T47D (cell line): ENCODE measurements at regions not wholly inside any gene's neighbourhood (a gene's known extent, or its start where the extent isn't known, plus 50 kb on each side); places are given as distances from the start of the nearest gene placed in this dataset.

Experiments
- DNase-seq, 2 experiments: peaks; one replicate each; pipeline versions ENCODE4 v3.0.0 to v3.0.0-alpha.2; 2011 to 2012; ENCODE audit warnings: low read depth in 1 of 2, low spot score in 1 of 2
- JUND ChIP-seq: IDR thresholded peaks from 2 replicates; pipeline ENCODE4 v1.6.1; 2012; ENCODE audit warnings: low read depth
- in situ Hi-C: cut with HindIII; loops from 2 replicates; pipeline ENCODE4 v1.10.0; 2016; ENCODE audit warnings: low sequenced_read_pairs, low pct_unique_long_range_greater_than_20kb

- in situ Hi-C loops, result no loop called here
- no peak for TF ChIP-seq JUND
- DNase-seq, result no peak
Observed at GRCh38 chr6:80940571-80940970, 811.9 kb downstream of the TENT5A start.

GRCh38 chr6:80939898-80940297, 812.6 kb downstream of the TENT5A start:
- TF ChIP-seq JUND, result no peak

GRCh38 chr6:80939480-80939879, 813.0 kb downstream of the TENT5A start:
- in situ Hi-C loops, result no loop called here
- no peak for DNase-seq
- no peak for TF ChIP-seq JUND

More at GRCh38 chr6:80939898-80940297, 812.6 kb downstream of the TENT5A start:
- no peak for DNase-seq
- in situ Hi-C loops, result no loop called here

GRCh38 chr6:80938131-80938530, 814.4 kb downstream of the TENT5A start:
- in situ Hi-C loops, result no loop called here
- no peak for DNase-seq
- no peak for TF ChIP-seq JUND

- no peak for DNase-seq
- in situ Hi-C loops, result no loop called here
- TF ChIP-seq JUND, result no peak
Observed at GRCh38 chr6:80932359-80932758, 820.1 kb downstream of the TENT5A start.

GRCh38 chr6:80930376-80930775, 822.1 kb downstream of the TENT5A start:
- in situ Hi-C loops, result no loop called here
- no peak for DNase-seq
- TF ChIP-seq JUND, result no peak

GRCh38 chr6:80923816-80924215, 817.3 kb downstream of the BCKDHB start:
- in situ Hi-C loops, result no loop called here
- DNase-seq, result no peak
- TF ChIP-seq JUND, result no peak

GRCh38 chr6:80922916-80923455, 816.5 kb downstream of the BCKDHB start:
- in situ Hi-C loops, result no loop called here
- DNase-seq, result no peak
- TF ChIP-seq JUND, result no peak

- in situ Hi-C loops, result no loop called here
- peak in 1 of 2 experiments; percentile 4 for DNase-seq
- no peak for TF ChIP-seq JUND
Observed at GRCh38 chr6:80921861-80922460, 815.5 kb downstream of the BCKDHB start.

GRCh38 chr6:80907831-80908230, 801.4 kb downstream of the BCKDHB start:
- in situ Hi-C loops, result no loop called here
- no peak for DNase-seq
- TF ChIP-seq JUND, result no peak

GRCh38 chr6:80903711-80904110, 797.2 kb downstream of the BCKDHB start:
- TF ChIP-seq JUND, result no peak
- DNase-seq, result no peak
- in situ Hi-C loops, result no loop called here

- no peak for DNase-seq
- TF ChIP-seq JUND, result no peak
- in situ Hi-C loops, result no loop called here
Observed at GRCh38 chr6:80886475-80886874, 780.0 kb downstream of the BCKDHB start.

GRCh38 chr6:80872951-80873308, 766.5 kb downstream of the BCKDHB start:
- TF ChIP-seq JUND, result no peak
- in situ Hi-C loops, result no loop called here
- no peak for DNase-seq
